ENCODE measurements at regions not wholly inside any gene's neighbourhood (a gene's known extent, or its start where the extent isn't known, plus 50 kb on each side); places are given as distances from the start of the nearest gene placed in this dataset.

DNA sequence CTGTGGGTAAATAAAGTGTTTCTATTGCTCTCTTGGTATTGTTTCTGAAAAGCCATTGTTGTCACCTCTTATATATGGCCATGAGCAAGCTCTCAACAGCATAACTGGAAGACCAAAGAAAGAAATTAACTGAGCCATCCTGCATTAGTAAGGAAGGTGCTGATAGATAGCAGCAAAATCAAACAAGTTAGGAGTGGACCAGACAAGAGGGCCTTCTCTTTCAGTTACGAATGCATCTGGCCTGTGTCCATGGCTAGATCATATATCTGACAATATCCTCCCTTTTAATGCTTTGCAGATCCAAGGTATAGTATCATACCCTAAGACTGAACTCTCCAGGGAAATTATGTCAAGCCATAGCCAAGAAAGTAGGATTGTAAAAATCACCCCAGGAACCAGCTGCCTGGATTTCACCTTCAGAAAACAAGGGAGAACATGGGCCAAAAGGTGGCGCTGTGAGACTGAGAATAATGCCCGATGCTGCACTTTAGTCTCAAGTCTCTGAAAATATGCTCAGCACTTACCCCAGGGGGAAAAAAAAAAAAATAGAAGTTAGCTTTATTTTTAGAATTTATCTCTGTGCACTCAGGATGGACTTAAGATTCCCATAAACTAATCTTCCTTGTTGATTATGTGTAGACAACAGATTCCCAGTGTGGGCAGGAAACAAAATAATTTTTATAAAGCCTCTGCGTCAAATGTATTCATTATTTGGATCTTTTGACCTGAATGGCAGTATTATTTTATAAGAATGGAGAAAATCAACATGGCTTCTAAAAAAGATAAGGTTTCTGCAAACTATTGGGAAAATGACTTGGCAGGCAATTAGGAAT is 415.1 kb downstream of the ETS1 start:
- Histone ChIP-seq H3K36me3 (ENCODE audit: insufficient read depth) (no peaks in the 10 kb centered on the region), H2AFZ (no peak overlapping the region), H3K9me2 (ENCODE audit: insufficient read depth) (peaks cover 4% of the 10 kb centered on the region; the same call in 1 of the 2 replicates), H3K79me2 (replicated peaks; ENCODE audit: insufficient read depth) (no peaks in the 10 kb centered on the region), H3F3A (replicated peaks; ENCODE audit: low read depth) (no peaks in the 10 kb centered on the region), H4K20me1 (replicated peaks; ENCODE audit: insufficient read depth) (no peaks in the 10 kb centered on the region), H3K4me1 (ENCODE audit: insufficient read depth) (peaks cover 9% of the 10 kb centered on the region; the same call in 1 of the 2 replicates), H3K4me3 (no peak overlapping the region), H3K4me2 (no peak overlapping the region), H3K27ac (ENCODE audit: low read depth) (no peak overlapping the region), H3K27me3 (ENCODE audit: insufficient read depth) (no peaks in the 10 kb centered on the region)
- Mint-ChIP-seq H3K36me3 (ENCODE audit: low read depth) (no peaks in the 10 kb centered on the region), H3K27me3 (ENCODE audit: insufficient read depth, low read depth, poor library complexity) (no peaks in the 10 kb centered on the region), H3K9me3 (no peaks in the 10 kb centered on the region), H3K27ac (no peak overlapping the region), H3K4me3 (no peak overlapping the region), H3K4me1 (peaks cover 14% of the 10 kb centered on the region)
- peak; percentile 90 for DNase-seq (ENCODE audit: low spot score)
- no peak for TF ChIP-seq JUNB (IDR thresholded peaks at IDR 0.05; ENCODE audit: unreplicated experiment)
- no peak for TF ChIP-seq ZNF331 (CRISPR knock-in tag; IDR thresholded peaks at IDR 0.05; ENCODE audit: low read depth)
- TF ChIP-seq, protein P1, sequence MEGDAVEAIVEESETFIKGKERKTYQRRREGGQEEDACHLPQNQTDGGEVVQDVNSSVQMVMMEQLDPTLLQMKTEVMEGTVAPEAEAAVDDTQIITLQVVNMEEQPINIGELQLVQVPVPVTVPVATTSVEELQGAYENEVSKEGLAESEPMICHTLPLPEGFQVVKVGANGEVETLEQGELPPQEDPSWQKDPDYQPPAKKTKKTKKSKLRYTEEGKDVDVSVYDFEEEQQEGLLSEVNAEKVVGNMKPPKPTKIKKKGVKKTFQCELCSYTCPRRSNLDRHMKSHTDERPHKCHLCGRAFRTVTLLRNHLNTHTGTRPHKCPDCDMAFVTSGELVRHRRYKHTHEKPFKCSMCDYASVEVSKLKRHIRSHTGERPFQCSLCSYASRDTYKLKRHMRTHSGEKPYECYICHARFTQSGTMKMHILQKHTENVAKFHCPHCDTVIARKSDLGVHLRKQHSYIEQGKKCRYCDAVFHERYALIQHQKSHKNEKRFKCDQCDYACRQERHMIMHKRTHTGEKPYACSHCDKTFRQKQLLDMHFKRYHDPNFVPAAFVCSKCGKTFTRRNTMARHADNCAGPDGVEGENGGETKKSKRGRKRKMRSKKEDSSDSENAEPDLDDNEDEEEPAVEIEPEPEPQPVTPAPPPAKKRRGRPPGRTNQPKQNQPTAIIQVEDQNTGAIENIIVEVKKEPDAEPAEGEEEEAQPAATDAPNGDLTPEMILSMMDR (conservative IDR thresholded peaks at IDR 0.05; ENCODE audit: low read depth in 2 of 2) = peak; percentile 85 to 88
- TF ChIP-seq NANOG (IDR thresholded peaks at IDR 0.05; ENCODE audit: borderline replicate concordance) = no peak
- no peak for TF ChIP-seq ZNF114 (CRISPR knock-in tag; IDR thresholded peaks at IDR 0.05)
- TF ChIP-seq, protein P2, sequence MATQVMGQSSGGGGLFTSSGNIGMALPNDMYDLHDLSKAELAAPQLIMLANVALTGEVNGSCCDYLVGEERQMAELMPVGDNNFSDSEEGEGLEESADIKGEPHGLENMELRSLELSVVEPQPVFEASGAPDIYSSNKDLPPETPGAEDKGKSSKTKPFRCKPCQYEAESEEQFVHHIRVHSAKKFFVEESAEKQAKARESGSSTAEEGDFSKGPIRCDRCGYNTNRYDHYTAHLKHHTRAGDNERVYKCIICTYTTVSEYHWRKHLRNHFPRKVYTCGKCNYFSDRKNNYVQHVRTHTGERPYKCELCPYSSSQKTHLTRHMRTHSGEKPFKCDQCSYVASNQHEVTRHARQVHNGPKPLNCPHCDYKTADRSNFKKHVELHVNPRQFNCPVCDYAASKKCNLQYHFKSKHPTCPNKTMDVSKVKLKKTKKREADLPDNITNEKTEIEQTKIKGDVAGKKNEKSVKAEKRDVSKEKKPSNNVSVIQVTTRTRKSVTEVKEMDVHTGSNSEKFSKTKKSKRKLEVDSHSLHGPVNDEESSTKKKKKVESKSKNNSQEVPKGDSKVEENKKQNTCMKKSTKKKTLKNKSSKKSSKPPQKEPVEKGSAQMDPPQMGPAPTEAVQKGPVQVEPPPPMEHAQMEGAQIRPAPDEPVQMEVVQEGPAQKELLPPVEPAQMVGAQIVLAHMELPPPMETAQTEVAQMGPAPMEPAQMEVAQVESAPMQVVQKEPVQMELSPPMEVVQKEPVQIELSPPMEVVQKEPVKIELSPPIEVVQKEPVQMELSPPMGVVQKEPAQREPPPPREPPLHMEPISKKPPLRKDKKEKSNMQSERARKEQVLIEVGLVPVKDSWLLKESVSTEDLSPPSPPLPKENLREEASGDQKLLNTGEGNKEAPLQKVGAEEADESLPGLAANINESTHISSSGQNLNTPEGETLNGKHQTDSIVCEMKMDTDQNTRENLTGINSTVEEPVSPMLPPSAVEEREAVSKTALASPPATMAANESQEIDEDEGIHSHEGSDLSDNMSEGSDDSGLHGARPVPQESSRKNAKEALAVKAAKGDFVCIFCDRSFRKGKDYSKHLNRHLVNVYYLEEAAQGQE (IDR thresholded peaks at IDR 0.05; ENCODE audit: unreplicated experiment) = no peak
- TF ChIP-seq CREB1 (CRISPR knock-in tag; IDR thresholded peaks at IDR 0.05; ENCODE audit: low read depth) = no peak
- TF ChIP-seq, protein P3, sequence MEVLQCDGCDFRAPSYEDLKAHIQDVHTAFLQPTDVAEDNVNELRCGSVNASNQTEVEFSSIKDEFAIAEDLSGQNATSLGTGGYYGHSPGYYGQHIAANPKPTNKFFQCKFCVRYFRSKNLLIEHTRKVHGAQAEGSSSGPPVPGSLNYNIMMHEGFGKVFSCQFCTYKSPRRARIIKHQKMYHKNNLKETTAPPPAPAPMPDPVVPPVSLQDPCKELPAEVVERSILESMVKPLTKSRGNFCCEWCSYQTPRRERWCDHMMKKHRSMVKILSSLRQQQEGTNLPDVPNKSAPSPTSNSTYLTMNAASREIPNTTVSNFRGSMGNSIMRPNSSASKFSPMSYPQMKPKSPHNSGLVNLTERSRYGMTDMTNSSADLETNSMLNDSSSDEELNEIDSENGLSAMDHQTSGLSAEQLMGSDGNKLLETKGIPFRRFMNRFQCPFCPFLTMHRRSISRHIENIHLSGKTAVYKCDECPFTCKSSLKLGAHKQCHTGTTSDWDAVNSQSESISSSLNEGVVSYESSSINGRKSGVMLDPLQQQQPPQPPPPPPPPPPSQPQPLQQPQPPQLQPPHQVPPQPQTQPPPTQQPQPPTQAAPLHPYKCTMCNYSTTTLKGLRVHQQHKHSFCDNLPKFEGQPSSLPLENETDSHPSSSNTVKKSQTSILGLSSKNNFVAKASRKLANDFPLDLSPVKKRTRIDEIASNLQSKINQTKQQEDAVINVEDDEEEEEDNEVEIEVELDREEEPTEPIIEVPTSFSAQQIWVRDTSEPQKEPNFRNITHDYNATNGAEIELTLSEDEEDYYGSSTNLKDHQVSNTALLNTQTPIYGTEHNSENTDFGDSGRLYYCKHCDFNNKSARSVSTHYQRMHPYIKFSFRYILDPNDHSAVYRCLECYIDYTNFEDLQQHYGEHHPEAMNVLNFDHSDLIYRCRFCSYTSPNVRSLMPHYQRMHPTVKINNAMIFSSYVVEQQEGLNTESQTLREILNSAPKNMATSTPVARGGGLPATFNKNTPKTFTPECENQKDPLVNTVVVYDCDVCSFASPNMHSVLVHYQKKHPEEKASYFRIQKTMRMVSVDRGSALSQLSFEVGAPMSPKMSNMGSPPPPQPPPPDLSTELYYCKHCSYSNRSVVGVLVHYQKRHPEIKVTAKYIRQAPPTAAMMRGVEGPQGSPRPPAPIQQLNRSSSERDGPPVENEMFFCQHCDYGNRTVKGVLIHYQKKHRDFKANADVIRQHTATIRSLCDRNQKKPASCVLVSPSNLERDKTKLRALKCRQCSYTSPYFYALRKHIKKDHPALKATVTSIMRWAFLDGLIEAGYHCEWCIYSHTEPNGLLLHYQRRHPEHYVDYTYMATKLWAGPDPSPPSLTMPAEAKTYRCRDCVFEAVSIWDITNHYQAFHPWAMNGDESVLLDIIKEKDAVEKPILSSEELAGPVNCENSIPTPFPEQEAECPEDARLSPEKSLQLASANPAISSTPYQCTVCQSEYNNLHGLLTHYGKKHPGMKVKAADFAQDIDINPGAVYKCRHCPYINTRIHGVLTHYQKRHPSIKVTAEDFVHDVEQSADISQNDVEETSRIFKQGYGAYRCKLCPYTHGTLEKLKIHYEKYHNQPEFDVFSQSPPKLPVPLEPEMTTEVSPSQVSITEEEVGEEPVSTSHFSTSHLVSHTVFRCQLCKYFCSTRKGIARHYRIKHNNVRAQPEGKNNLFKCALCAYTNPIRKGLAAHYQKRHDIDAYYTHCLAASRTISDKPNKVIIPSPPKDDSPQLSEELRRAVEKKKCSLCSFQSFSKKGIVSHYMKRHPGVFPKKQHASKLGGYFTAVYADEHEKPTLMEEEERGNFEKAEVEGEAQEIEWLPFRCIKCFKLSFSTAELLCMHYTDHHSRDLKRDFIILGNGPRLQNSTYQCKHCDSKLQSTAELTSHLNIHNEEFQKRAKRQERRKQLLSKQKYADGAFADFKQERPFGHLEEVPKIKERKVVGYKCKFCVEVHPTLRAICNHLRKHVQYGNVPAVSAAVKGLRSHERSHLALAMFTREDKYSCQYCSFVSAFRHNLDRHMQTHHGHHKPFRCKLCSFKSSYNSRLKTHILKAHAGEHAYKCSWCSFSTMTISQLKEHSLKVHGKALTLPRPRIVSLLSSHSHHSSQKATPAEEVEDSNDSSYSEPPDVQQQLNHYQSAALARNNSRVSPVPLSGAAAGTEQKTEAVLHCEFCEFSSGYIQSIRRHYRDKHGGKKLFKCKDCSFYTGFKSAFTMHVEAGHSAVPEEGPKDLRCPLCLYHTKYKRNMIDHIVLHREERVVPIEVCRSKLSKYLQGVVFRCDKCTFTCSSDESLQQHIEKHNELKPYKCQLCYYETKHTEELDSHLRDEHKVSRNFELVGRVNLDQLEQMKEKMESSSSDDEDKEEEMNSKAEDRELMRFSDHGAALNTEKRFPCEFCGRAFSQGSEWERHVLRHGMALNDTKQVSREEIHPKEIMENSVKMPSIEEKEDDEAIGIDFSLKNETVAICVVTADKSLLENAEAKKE (CRISPR knock-in tag; IDR thresholded peaks at IDR 0.05) = no peak
- TF ChIP-seq EZH2 (IDR thresholded peaks at IDR 0.05; ENCODE audit: low read depth, unreplicated experiment) = no peak
- ATAC-seq = peak; percentile 77

All from GM23338 (cell line).